Ishikawa (cell line): ENCODE measurements at regions not wholly inside any gene's neighbourhood (a gene's known extent, or its start where the extent isn't known, plus 50 kb on each side); places are given as distances from the start of the nearest gene placed in this dataset.

Experiments
- RAD21 ChIP-seq: IDR thresholded peaks from 2 replicates; pipeline ENCODE4 v1.6.1; 2012; ENCODE audit warnings: low read depth
- TAF1 ChIP-seq: IDR thresholded peaks from 2 replicates; pipeline ENCODE4 v1.6.1; 2012; ENCODE audit warnings: low read depth, mild to moderate bottlenecking

DNA sequence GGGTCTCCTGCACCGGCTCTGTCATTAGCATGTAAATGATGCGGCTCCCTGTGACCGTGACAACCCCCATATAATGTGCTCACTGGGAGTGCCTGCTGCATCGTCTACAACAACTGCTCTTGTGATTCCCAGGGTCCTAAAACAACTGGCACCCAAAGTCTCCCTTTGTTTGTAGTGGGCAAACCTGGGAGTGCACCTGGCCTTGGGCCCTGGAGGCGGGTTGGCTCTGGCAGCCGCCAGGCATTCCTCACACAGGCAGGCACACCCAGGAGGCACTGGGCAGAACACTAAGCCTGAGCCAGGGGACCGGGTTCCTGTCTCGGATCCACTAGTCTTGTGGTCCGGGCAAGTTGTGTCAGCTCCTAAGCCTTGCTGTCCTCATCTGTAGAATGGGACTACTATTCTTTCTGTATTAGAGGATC is 115.5 kb upstream of the GPR26 start:
- no peak for TF ChIP-seq TAF1
- no peak for TF ChIP-seq RAD21
